Daoy (cell line): ENCODE measurements at regions not wholly inside any gene's neighbourhood (a gene's known extent, or its start where the extent isn't known, plus 50 kb on each side); places are given as distances from the start of the nearest gene placed in this dataset.
A peak's percentile ranks its signal among the peaks of the same experiment; 100 is the strongest.

Experiments used
- DNase-seq: peaks from one replicate; pipeline ENCODE4 v3.0.0-alpha.2; 2015; ENCODE audit warnings: low read depth

- no peak for DNase-seq
These were observed 73.9 kb upstream of the SLC24A5 start for GRCh38 chr15:48046813-48047438.

GRCh38 chr15:48049736-48050135, 71.1 kb upstream of the SLC24A5 start:
- no peak for DNase-seq

- DNase-seq, result peak; percentile 37
These were observed 67.8 kb upstream of the SLC24A5 start for GRCh38 chr15:48052946-48053345.

GRCh38 chr15:48058371-48058770, 62.4 kb upstream of the SLC24A5 start:
- DNase-seq, result no peak

- DNase-seq, result no peak
These were observed 61.0 kb upstream of the SLC24A5 start for GRCh38 chr15:48059791-48060190.

- no peak for DNase-seq
These were observed 60.4 kb upstream of the SLC24A5 start for GRCh38 chr15:48060396-48060795.

GRCh38 chr15:48061605-48062004, 59.2 kb upstream of the SLC24A5 start:
- DNase-seq, result no peak

- peak; percentile 66 for DNase-seq
These were observed 58.5 kb upstream of the SLC24A5 start for GRCh38 chr15:48062148-48062872.

GRCh38 chr15:48063411-48063985, 57.3 kb upstream of the SLC24A5 start:
- no peak for DNase-seq

GRCh38 chr15:48064421-48064820, 56.4 kb upstream of the SLC24A5 start:
- no peak for DNase-seq

GRCh38 chr15:48066456-48066855, 54.3 kb upstream of the SLC24A5 start:
- no peak for DNase-seq
